Astrocyte (in vitro differentiated cells and primary cell): ENCODE measurements at regions not wholly inside any gene's neighbourhood (a gene's known extent, or its start where the extent isn't known, plus 50 kb on each side); places are given as distances from the start of the nearest gene placed in this dataset.

Source experiments
- DNase-seq: peaks from one replicate; pipeline ENCODE4 v3.0.0-alpha.2; 2010; ENCODE audit warnings: low read depth
- FAIRE-seq: peaks from 2 replicates; lab custom pipeline; 2011; peaks lifted over from hg19 to GRCh38; lab: Jason Lieb, UNC
- H2AFZ ChIP-seq: 2 replicates; pipeline ENCODE4 v1.6.0; 2012; ENCODE audit warnings: low read depth, low read length, inconsistent platforms
- H3K27ac ChIP-seq: 2 replicates; pipeline ENCODE4 v1.5.1; 2011; ENCODE audit warnings: low read depth, low read length, inconsistent platforms
- H3K27me3 ChIP-seq: 2 replicates; pipeline ENCODE4 v1.6.0; 2011; ENCODE audit warnings: low read length, inconsistent platforms; ENCODE audit not compliant: insufficient read depth
- H3K36me3 ChIP-seq: 2 replicates; pipeline ENCODE4 v1.5.1; 2011; ENCODE audit warnings: low read length, inconsistent platforms; ENCODE audit not compliant: insufficient read depth
- H3K4me1 ChIP-seq: 2 replicates; pipeline ENCODE4 v1.5.1; 2011; ENCODE audit warnings: low read length, inconsistent platforms; ENCODE audit not compliant: insufficient read depth
- H3K4me2 ChIP-seq: 2 replicates; pipeline ENCODE4 v1.6.0; 2012; ENCODE audit warnings: low read length, inconsistent platforms
- H3K4me3 ChIP-seq: 2 replicates; pipeline ENCODE4 v1.5.1; 2011; ENCODE audit warnings: low read depth, mild to moderate bottlenecking, low read length, inconsistent platforms; ENCODE audit not compliant: insufficient read depth
- H3K79me2 ChIP-seq: 2 replicates; pipeline ENCODE4 v1.6.0; 2012; ENCODE audit warnings: mild to moderate bottlenecking, low read length, inconsistent platforms; ENCODE audit not compliant: insufficient read depth
- H3K9ac ChIP-seq: 2 replicates; pipeline ENCODE4 v1.6.0; 2012; ENCODE audit warnings: mild to moderate bottlenecking, low read length, inconsistent platforms
- H3K9me3 ChIP-seq: 2 replicates; pipeline ENCODE4 v1.5.1; 2012; ENCODE audit warnings: low read depth, mild to moderate bottlenecking, low read length, inconsistent platforms; ENCODE audit not compliant: insufficient read depth
- H4K20me1 ChIP-seq: 2 replicates; pipeline ENCODE4 v1.6.0; 2012; ENCODE audit warnings: low read length, inconsistent platforms; ENCODE audit not compliant: insufficient read depth
- H3K27ac Mint-ChIP-seq: one replicate; pipeline ENCODE4 v1.8.0; 2021; ENCODE audit warnings: mild to moderate bottlenecking, mixed read lengths; ENCODE audit not compliant: unreplicated experiment
- H3K27me3 Mint-ChIP-seq: one replicate; pipeline ENCODE4 v1.8.0; 2021; ENCODE audit warnings: low read depth, mixed read lengths; ENCODE audit not compliant: unreplicated experiment
- H3K36me3 Mint-ChIP-seq: one replicate; pipeline ENCODE4 v1.8.0; 2021; ENCODE audit warnings: low read depth, mixed read lengths; ENCODE audit not compliant: unreplicated experiment
- H3K4me1 Mint-ChIP-seq: one replicate; pipeline ENCODE4 v1.8.0; 2021; ENCODE audit warnings: low read depth, mixed read lengths; ENCODE audit not compliant: unreplicated experiment
- H3K4me3 Mint-ChIP-seq: one replicate; pipeline ENCODE4 v1.8.0; 2021; ENCODE audit warnings: mild to moderate bottlenecking, moderate library complexity, mixed read lengths; ENCODE audit not compliant: unreplicated experiment
- H3K9me3 Mint-ChIP-seq: one replicate; pipeline ENCODE4 v1.8.0; 2021; ENCODE audit warnings: mild to moderate bottlenecking, mixed read lengths; ENCODE audit not compliant: unreplicated experiment
- CTCF ChIP-seq: IDR thresholded peaks from 2 replicates; pipeline ENCODE4 v1.5.1; 2011; ENCODE audit warnings: low read depth, mild to moderate bottlenecking, inconsistent platforms, low read length, moderate library complexity; ENCODE audit not compliant: insufficient read depth
- EZH2 ChIP-seq: IDR thresholded peaks from 2 replicates; pipeline ENCODE4 v1.6.1; 2012; ENCODE audit warnings: mild to moderate bottlenecking, low read length, inconsistent platforms; ENCODE audit not compliant: insufficient read depth

DNA sequence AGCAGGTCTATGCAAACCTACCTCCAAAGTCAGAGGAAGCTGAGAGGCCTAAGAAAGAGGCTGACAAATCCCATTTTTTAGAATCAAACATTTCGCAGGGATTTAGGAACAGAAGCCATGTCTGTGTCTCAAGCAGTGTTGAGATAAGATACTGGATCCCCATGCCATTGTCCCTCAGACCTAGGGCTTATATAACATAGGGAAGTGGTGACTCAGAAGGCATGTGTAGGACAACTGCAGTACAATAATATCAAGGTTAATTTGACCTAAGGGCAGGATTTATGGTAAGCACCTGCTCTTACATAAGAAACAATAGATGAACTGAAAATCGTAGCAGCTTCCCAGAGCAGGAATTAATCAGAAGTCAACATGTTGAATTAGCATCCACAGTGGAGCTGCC is 459.4 kb downstream of the ANXA1 start:
- Mint-ChIP-seq H3K27me3 (no peaks in the 10 kb centered on the region), H3K4me1 (peaks cover 9% of the 10 kb centered on the region), H3K4me3 (no peak overlapping the region), H3K36me3 (no peaks in the 10 kb centered on the region), H3K9me3 (no peaks in the 10 kb centered on the region), H3K27ac (no peak overlapping the region)
- Histone ChIP-seq H3K79me2 (no peaks in the 10 kb centered on the region), H3K4me3 (no peak overlapping the region), H3K4me1 (no peaks in the 10 kb centered on the region), H3K9me3 (no peaks in the 10 kb centered on the region), H3K36me3 (no peaks in the 10 kb centered on the region), H3K4me2 (no peak overlapping the region), H2AFZ (no peak overlapping the region), H3K27ac (no peak overlapping the region), H4K20me1 (no peaks in the 10 kb centered on the region), H3K27me3 (no peaks in the 10 kb centered on the region), H3K9ac (no peak overlapping the region)
- no peak for DNase-seq
- no peak for FAIRE-seq
- TF ChIP-seq EZH2, result no peak
- TF ChIP-seq CTCF, result no peak

GRCh38 chr9:73613092-73613701 is 461.5 kb downstream of the ANXA1 start:
- no peaks in the 10 kb centered on the region for H3K79me2 ChIP-seq
- no peak overlapping the region for H2AFZ ChIP-seq
- no peak overlapping the region for H3K9ac ChIP-seq
- no peak for TF ChIP-seq CTCF
- TF ChIP-seq EZH2, result no peak
- Mint-ChIP-seq H3K9me3 (no peaks in the 10 kb centered on the region), H3K27me3 (no peaks in the 10 kb centered on the region), H3K4me1 (peaks cover 9% of the 10 kb centered on the region), H3K27ac (peak overlapping the region; percentile 50), H3K4me3 (no peak overlapping the region), H3K36me3 (no peaks in the 10 kb centered on the region)
- no peaks in the 10 kb centered on the region for H3K9me3 ChIP-seq
- no peak overlapping the region for H3K4me3 ChIP-seq
- no peak overlapping the region for H3K4me2 ChIP-seq
- H3K36me3 ChIP-seq, result no peaks in the 10 kb centered on the region
- no peaks in the 10 kb centered on the region for H4K20me1 ChIP-seq
- H3K4me1 ChIP-seq, result no peaks in the 10 kb centered on the region
- no peak for FAIRE-seq
- no peaks in the 10 kb centered on the region for H3K27me3 ChIP-seq
- H3K27ac ChIP-seq, result peak overlapping the region; percentile 33
- DNase-seq, result peak; percentile 98

DNA sequence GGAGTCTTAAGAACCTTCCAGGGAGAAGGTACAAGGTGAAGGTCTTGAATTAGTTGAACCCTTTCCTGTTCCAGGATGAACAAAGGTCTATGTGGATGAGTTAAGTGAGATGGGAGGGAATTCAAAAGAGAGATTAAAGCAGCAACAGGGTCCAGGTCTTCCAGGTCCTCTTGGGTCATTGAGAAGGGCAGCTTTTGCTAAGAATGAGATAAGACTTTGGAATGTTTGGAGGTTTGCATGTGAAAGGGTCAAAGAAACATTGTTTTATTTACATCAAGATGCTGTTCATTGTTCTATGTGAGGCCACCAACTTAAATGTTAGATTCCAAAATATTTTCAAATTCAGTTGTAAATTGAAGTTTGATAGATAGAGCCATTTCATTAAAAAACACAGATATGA is 463.9 kb downstream of the ANXA1 start:
- H3K79me2 ChIP-seq, result no peaks in the 10 kb centered on the region
- Mint-ChIP-seq H3K4me3 (no peak overlapping the region), H3K4me1 (peaks cover 9% of the 10 kb centered on the region), H3K27me3 (no peaks in the 10 kb centered on the region), H3K9me3 (no peaks in the 10 kb centered on the region), H3K27ac (no peak overlapping the region), H3K36me3 (no peaks in the 10 kb centered on the region)
- H3K27me3 ChIP-seq, result no peaks in the 10 kb centered on the region
- no peaks in the 10 kb centered on the region for H4K20me1 ChIP-seq
- no peak for DNase-seq
- H3K27ac ChIP-seq, result no peak overlapping the region
- H3K4me2 ChIP-seq, result no peak overlapping the region
- no peak overlapping the region for H2AFZ ChIP-seq
- no peaks in the 10 kb centered on the region for H3K4me1 ChIP-seq
- no peak for FAIRE-seq
- no peak overlapping the region for H3K9ac ChIP-seq
- TF ChIP-seq CTCF (no peak), EZH2 (no peak)
- no peak overlapping the region for H3K4me3 ChIP-seq
- H3K36me3 ChIP-seq, result no peaks in the 10 kb centered on the region
- no peaks in the 10 kb centered on the region for H3K9me3 ChIP-seq
